ENCODE measurements at regions not wholly inside any gene's neighbourhood (a gene's known extent, or its start where the extent isn't known, plus 50 kb on each side); places are given as distances from the start of the nearest gene placed in this dataset.

GRCh38 chr10:4169448-4169847 is 384.4 kb upstream of the KLF6 start:
- H2AFZ ChIP-seq (ENCODE audit: low read depth, low read length), result no peak overlapping the region
- no peaks in the 10 kb centered on the region for H3K36me3 ChIP-seq (ENCODE audit: insufficient read depth, low read length)
- no peak overlapping the region for H3K4me2 ChIP-seq (ENCODE audit: low read length)
- no peak for FAIRE-seq
- H3K79me2 ChIP-seq (ENCODE audit: insufficient read depth, low read length), result no peaks in the 10 kb centered on the region
- no peak for TF ChIP-seq EZH2 (IDR thresholded peaks at IDR 0.05; ENCODE audit: insufficient read depth, low read length)
- no peaks in the 10 kb centered on the region for H3K4me1 ChIP-seq (ENCODE audit: insufficient read depth, low read length)
- Mint-ChIP-seq H3K27ac (ENCODE audit: unreplicated experiment) (no peak overlapping the region), H3K27me3 (ENCODE audit: low read depth, unreplicated experiment) (peaks cover 2% of the 10 kb centered on the region), H3K4me3 (ENCODE audit: unreplicated experiment) (no peak overlapping the region), H3K4me1 (ENCODE audit: low read depth, unreplicated experiment) (no peaks in the 10 kb centered on the region), H3K9me3 (ENCODE audit: unreplicated experiment) (peaks cover 9% of the 10 kb centered on the region), H3K36me3 (ENCODE audit: low read depth, unreplicated experiment) (no peaks in the 10 kb centered on the region)
- no peak overlapping the region for H3K4me3 ChIP-seq (ENCODE audit: insufficient read depth, low read depth, low read length)
- no peak overlapping the region for H3K27ac ChIP-seq (ENCODE audit: low read depth, low read length)
- H3K27me3 ChIP-seq (ENCODE audit: insufficient read depth, low read length), result no peaks in the 10 kb centered on the region
- H3K9ac ChIP-seq (ENCODE audit: low read length), result no peak overlapping the region
- no peaks in the 10 kb centered on the region for H4K20me1 ChIP-seq (ENCODE audit: insufficient read depth, low read length)
- H3K9me3 ChIP-seq (ENCODE audit: insufficient read depth, low read depth, low read length), result no peaks in the 10 kb centered on the region
- DNase-seq (ENCODE audit: low read depth), result no peak

- Histone ChIP-seq H4K20me1 (ENCODE audit: insufficient read depth, low read length) (no peaks in the 10 kb centered on the region), H3K9me3 (ENCODE audit: insufficient read depth, low read depth, low read length) (no peaks in the 10 kb centered on the region), H3K79me2 (ENCODE audit: insufficient read depth, low read length) (no peaks in the 10 kb centered on the region), H3K27me3 (ENCODE audit: insufficient read depth, low read length) (no peaks in the 10 kb centered on the region), H3K4me2 (ENCODE audit: low read length) (no peak overlapping the region), H3K4me3 (ENCODE audit: insufficient read depth, low read depth, low read length) (no peak overlapping the region), H3K27ac (ENCODE audit: low read depth, low read length) (no peak overlapping the region), H3K4me1 (ENCODE audit: insufficient read depth, low read length) (no peaks in the 10 kb centered on the region), H2AFZ (ENCODE audit: low read depth, low read length) (no peak overlapping the region), H3K36me3 (ENCODE audit: insufficient read depth, low read length) (no peaks in the 10 kb centered on the region), H3K9ac (ENCODE audit: low read length) (no peak overlapping the region)
- FAIRE-seq (no peak), DNase-seq (ENCODE audit: low read depth) (no peak)
- Mint-ChIP-seq H3K9me3 (ENCODE audit: unreplicated experiment) (peaks cover 3% of the 10 kb centered on the region), H3K27me3 (ENCODE audit: low read depth, unreplicated experiment) (peaks cover 2% of the 10 kb centered on the region), H3K4me3 (ENCODE audit: unreplicated experiment) (no peak overlapping the region), H3K27ac (ENCODE audit: unreplicated experiment) (no peak overlapping the region), H3K4me1 (ENCODE audit: low read depth, unreplicated experiment) (no peaks in the 10 kb centered on the region), H3K36me3 (ENCODE audit: low read depth, unreplicated experiment) (no peaks in the 10 kb centered on the region)
- no peak for TF ChIP-seq CTCF (IDR thresholded peaks at IDR 0.05; ENCODE audit: insufficient read depth, low read depth, low read length)
- TF ChIP-seq EZH2 (IDR thresholded peaks at IDR 0.05; ENCODE audit: insufficient read depth, low read length), result no peak
Measured at GRCh38 chr10:4167216-4167615, 382.2 kb upstream of the KLF6 start.

- no peak overlapping the region for H3K4me3 ChIP-seq (ENCODE audit: insufficient read depth, low read depth, low read length)
- Mint-ChIP-seq H3K27me3 (ENCODE audit: low read depth, unreplicated experiment) (peaks cover 2% of the 10 kb centered on the region), H3K4me1 (ENCODE audit: low read depth, unreplicated experiment) (no peaks in the 10 kb centered on the region), H3K9me3 (ENCODE audit: unreplicated experiment) (no peaks in the 10 kb centered on the region), H3K4me3 (ENCODE audit: unreplicated experiment) (no peak overlapping the region), H3K27ac (ENCODE audit: unreplicated experiment) (no peak overlapping the region), H3K36me3 (ENCODE audit: low read depth, unreplicated experiment) (no peaks in the 10 kb centered on the region)
- no peak overlapping the region for H3K27ac ChIP-seq (ENCODE audit: low read depth, low read length)
- no peaks in the 10 kb centered on the region for H3K27me3 ChIP-seq (ENCODE audit: insufficient read depth, low read length)
- H3K79me2 ChIP-seq (ENCODE audit: insufficient read depth, low read length), result no peaks in the 10 kb centered on the region
- H3K9me3 ChIP-seq (ENCODE audit: insufficient read depth, low read depth, low read length), result no peaks in the 10 kb centered on the region
- TF ChIP-seq CTCF (IDR thresholded peaks at IDR 0.05; ENCODE audit: insufficient read depth, low read depth, low read length) (no peak), EZH2 (IDR thresholded peaks at IDR 0.05; ENCODE audit: insufficient read depth, low read length) (no peak)
- FAIRE-seq (no peak), DNase-seq (ENCODE audit: low read depth) (no peak)
- H4K20me1 ChIP-seq (ENCODE audit: insufficient read depth, low read length), result no peaks in the 10 kb centered on the region
- no peak overlapping the region for H3K4me2 ChIP-seq (ENCODE audit: low read length)
- H3K4me1 ChIP-seq (ENCODE audit: insufficient read depth, low read length), result no peaks in the 10 kb centered on the region
- H2AFZ ChIP-seq (ENCODE audit: low read depth, low read length), result no peak overlapping the region
- H3K36me3 ChIP-seq (ENCODE audit: insufficient read depth, low read length), result no peaks in the 10 kb centered on the region
- no peak overlapping the region for H3K9ac ChIP-seq (ENCODE audit: low read length)
Measured at GRCh38 chr10:4162571-4163286, 377.7 kb upstream of the KLF6 start.
